Ovary (tissue), 3 donors: ENCODE measurements at regions not wholly inside any gene's neighbourhood (a gene's known extent, or its start where the extent isn't known, plus 50 kb on each side); places are given as distances from the start of the nearest gene placed in this dataset.

Experiments used
- CTCF ChIP-seq, 3 donors: fragments of 450-650 bp in 2 of 3; fragments of 200-600 bp in 1 of 3; IDR thresholded peaks; one replicate each; pipeline versions ENCODE4 v1.5.1 to v1.8.0; 2016 to 2022; ENCODE audit warnings: antibody characterized with exemption in 3 of 3, mild to moderate bottlenecking in 1 of 3
- POLR2A ChIP-seq: fragments of 450-650 bp; IDR thresholded peaks from one replicate; pipeline ENCODE4 v1.6.1; 2017; ENCODE audit warnings: antibody characterized with exemption, mild to moderate bottlenecking, moderate library complexity
- donor health status: DM: no; HTN: no; CAD: no.

- no peak for TF ChIP-seq POLR2A
- no peak for TF ChIP-seq CTCF (IDR thresholded peaks at IDR 0.05)
Observed at GRCh38 chr1:2861143-2861987, 59.9 kb upstream of the TTC34 start.
